IMR-90 (cell line): ENCODE measurements at regions not wholly inside any gene's neighbourhood (a gene's known extent, or its start where the extent isn't known, plus 50 kb on each side); places are given as distances from the start of the nearest gene placed in this dataset.

Source experiments
- ATAC-seq: fragments of 200-7000 bp; cut with Tn5 transposase; 2 replicates; pipeline ENCODE4 v1.9.1; 2020; ENCODE audit warnings: low read depth, mild to moderate bottlenecking, moderate library complexity
- BruUV-seq: library from RNA; stranded (reverse); fragments of 400-500 nt; replicated peaks from 2 replicates; lab custom pipeline; 2021; lab: Mats Ljungman, UMichigan
- CTCF ChIA-PET: fragments of 300-600 bp; formaldehyde crosslinking; extraction: SDS; loops from one replicate; lab custom pipeline; 2021; ENCODE audit warnings: antibody characterized with exemption; lab: Yijun Ruan, JAX
- POLR2A ChIA-PET: fragments of 300-600 bp; sonication (Branson Sonifier 250); formaldehyde crosslinking; loops from one replicate; lab custom pipeline; 2022; ENCODE audit warnings: antibody characterized with exemption; ENCODE audit not compliant: unreplicated experiment; lab: Charles Lee
- DNase-seq: peaks from one replicate; pipeline ENCODE4 v3.0.0; 2013
- H2AFZ ChIP-seq: replicated peaks from 2 replicates; pipeline ENCODE3; 2013; ENCODE audit warnings: low read length, mild to moderate bottlenecking; ENCODE audit not compliant: poor library complexity
- H2AK5ac ChIP-seq: 2 replicates; pipeline ENCODE4 v1.6.1; 2013; ENCODE audit warnings: low read depth, low read length, inconsistent platforms
- H2AK9ac ChIP-seq: replicated peaks from 2 replicates; pipeline ENCODE3; 2013; ENCODE audit warnings: mild to moderate bottlenecking, low read depth, low read length, moderate library complexity; ENCODE audit not compliant: poor library complexity
- H2BK120ac ChIP-seq: 2 replicates; pipeline ENCODE4 v1.6.1; 2013; ENCODE audit warnings: low read depth, low read length, inconsistent platforms
- H2BK15ac ChIP-seq: 3 replicates; pipeline ENCODE4 v1.6.1; 2013; ENCODE audit warnings: low read depth, low read length, inconsistent platforms
- H2BK20ac ChIP-seq: 2 replicates; pipeline ENCODE4 v1.6.1; 2013; ENCODE audit warnings: low read depth, mild to moderate bottlenecking, inconsistent platforms, low read length, moderate library complexity
- H2BK5ac ChIP-seq: 2 replicates; pipeline ENCODE4 v1.6.1; 2013; ENCODE audit warnings: mild to moderate bottlenecking, low read depth, low read length, inconsistent platforms; ENCODE audit not compliant: poor library complexity, severe bottlenecking
- H3K14ac ChIP-seq: replicated peaks from 2 replicates; pipeline ENCODE4 v1.6.1; 2013; ENCODE audit warnings: low read depth, low read length, inconsistent platforms
- H3K18ac ChIP-seq: 2 replicates; pipeline ENCODE4 v1.6.1; 2013; ENCODE audit warnings: low read depth, low read length, control low read depth
- H3K23ac ChIP-seq: 2 replicates; pipeline ENCODE4 v1.6.1; 2013; ENCODE audit warnings: low read depth, low read length, inconsistent platforms
- H3K27ac ChIP-seq: 2 replicates; pipeline ENCODE4 v1.5.1; 2013; ENCODE audit warnings: mild to moderate bottlenecking, control low read depth, low read length; ENCODE audit not compliant: insufficient read depth
- H3K27me3 ChIP-seq: 2 replicates; pipeline ENCODE4 v1.6.1; 2013; ENCODE audit warnings: low read length; ENCODE audit not compliant: control insufficient read depth, insufficient read depth
- H3K36me3 ChIP-seq: 2 replicates; pipeline ENCODE4 v1.6.1; 2013; ENCODE audit warnings: low read length, mixed read lengths; ENCODE audit not compliant: control insufficient read depth, insufficient read depth
- H3K4ac ChIP-seq: 2 replicates; pipeline ENCODE4 v1.6.1; 2013; ENCODE audit warnings: low read depth, low read length, inconsistent platforms
- H3K4me1 ChIP-seq: 2 replicates; pipeline ENCODE4 v1.6.1; 2013; ENCODE audit warnings: low read length, mixed read lengths; ENCODE audit not compliant: control insufficient read depth, insufficient read depth
- H3K4me2 ChIP-seq: 2 replicates; pipeline ENCODE4 v1.6.1; 2013; ENCODE audit warnings: low read depth, mild to moderate bottlenecking, control low read depth, low read length, moderate library complexity
- H3K4me3 ChIP-seq: 2 replicates; pipeline ENCODE4 v1.5.1; 2013; ENCODE audit warnings: low read depth, mild to moderate bottlenecking, control low read depth, low read length, moderate library complexity; ENCODE audit not compliant: insufficient read depth
- H3K56ac ChIP-seq: 2 replicates; pipeline ENCODE4 v1.6.1; 2013; ENCODE audit warnings: low read length, inconsistent platforms; ENCODE audit not compliant: insufficient read depth; ENCODE audit errors: extremely low read depth
- H3K79me1 ChIP-seq, 2 experiments: 2 replicates each; pipeline ENCODE4 v1.6.1; 2013; ENCODE audit warnings: low read length in 2 of 2, inconsistent platforms in 1 of 2, low read depth in 1 of 2
- H3K9ac ChIP-seq: 2 replicates; pipeline ENCODE4 v1.6.1; 2013; ENCODE audit warnings: low read depth, low read length, control low read depth
- H3K9me1 ChIP-seq: 2 replicates; pipeline ENCODE4 v1.6.1; 2013; ENCODE audit warnings: low read length, inconsistent platforms; ENCODE audit not compliant: insufficient read depth
- H3K9me3 ChIP-seq: 2 replicates; pipeline ENCODE4 v1.6.1; 2013; ENCODE audit warnings: low read length; ENCODE audit not compliant: control insufficient read depth, insufficient read depth
- H4K20me1 ChIP-seq: 2 replicates; pipeline ENCODE4 v1.6.1; 2013; ENCODE audit warnings: low read length, inconsistent platforms; ENCODE audit not compliant: insufficient read depth
- H4K5ac ChIP-seq: 2 replicates; pipeline ENCODE4 v1.6.1; 2013; ENCODE audit warnings: mild to moderate bottlenecking, low read depth, low read length, control low read depth
- H4K8ac ChIP-seq, 2 experiments: 2 replicates each; pipeline ENCODE4 v1.6.1; 2013; ENCODE audit warnings: low read depth in 2 of 2, low read length in 2 of 2, control low read depth in 1 of 2, inconsistent platforms in 1 of 2
- H4K91ac ChIP-seq: 2 replicates; pipeline ENCODE4 v1.6.1; 2013; ENCODE audit warnings: low read depth, low read length, inconsistent platforms; ENCODE audit not compliant: insufficient read depth
- BHLHE40 ChIP-seq: fragments of 150-350 bp; IDR thresholded peaks from 2 replicates; pipeline ENCODE4 v1.6.1; 2016; ENCODE audit warnings: mild to moderate bottlenecking, low read depth, low read length
- CEBPB ChIP-seq: IDR thresholded peaks from 2 replicates; pipeline ENCODE4 v1.6.1; 2012; ENCODE audit warnings: low read depth, low read length, improper control_type of control experiment
- CHD1 ChIP-seq: IDR thresholded peaks from 2 replicates; pipeline ENCODE4 v1.6.1; 2012; ENCODE audit warnings: low read depth, low read length, improper control_type of control experiment
- FOS ChIP-seq: fragments of 150-350 bp; IDR thresholded peaks from 2 replicates; pipeline ENCODE4 v1.6.1; 2016; ENCODE audit warnings: low read depth, low read length
- MAFK ChIP-seq: IDR thresholded peaks from 2 replicates; pipeline ENCODE4 v1.6.1; 2012; ENCODE audit warnings: low read depth, low read length, improper control_type of control experiment
- MAZ ChIP-seq: IDR thresholded peaks from 2 replicates; pipeline ENCODE4 v1.6.1; 2012; ENCODE audit warnings: low read depth, mild to moderate bottlenecking, low read length, improper control_type of control experiment, moderate library complexity, borderline replicate concordance
- MXI1 ChIP-seq: IDR thresholded peaks from 2 replicates; pipeline ENCODE4 v1.6.1; 2012; ENCODE audit warnings: low read depth, mild to moderate bottlenecking, low read length, moderate library complexity, borderline replicate concordance
- NFE2L2 ChIP-seq: fragments of 150-350 bp; IDR thresholded peaks from 2 replicates; pipeline ENCODE4 v1.6.1; 2016; ENCODE audit warnings: low read depth, mild to moderate bottlenecking, low read length
- POLR2A ChIP-seq: IDR thresholded peaks from 2 replicates; pipeline ENCODE4 v1.6.1; 2012; ENCODE audit warnings: mild to moderate bottlenecking, low read depth, low read length
- RAD21 ChIP-seq: IDR thresholded peaks from 2 replicates; pipeline ENCODE4 v1.6.1; 2012; ENCODE audit warnings: low read length, improper control_type of control experiment
- RCOR1 ChIP-seq: IDR thresholded peaks from 2 replicates; pipeline ENCODE4 v1.6.1; 2012; ENCODE audit warnings: mild to moderate bottlenecking, low read length, improper control_type of control experiment; ENCODE audit not compliant: insufficient replicate concordance
- RFX5 ChIP-seq: IDR thresholded peaks from 2 replicates; pipeline ENCODE4 v1.8.0; 2012; ENCODE audit warnings: low read depth, mild to moderate bottlenecking, low read length, moderate library complexity
- SMC3 ChIP-seq: fragments of 150-350 bp; IDR thresholded peaks from 2 replicates; pipeline ENCODE4 v1.6.1; 2016; ENCODE audit warnings: low read depth, mild to moderate bottlenecking, antibody characterized with exemption, low read length, moderate library complexity
- WGBS, 2 experiments: methylation state at CpG; one replicate each; pipeline versions ENCODE4 v1.1.5 to v1.1.7; 2013; ENCODE audit warnings: missing lambda C conversion rate in 2 of 2; ENCODE audit not compliant: insufficient read length in 1 of 2; ENCODE audit errors: extremely low coverage in 2 of 2; 5-methylcytosine and 5-hydroxymethylcytosine counted together
- dilution Hi-C: fragments of 300-500 bp; cut with HindIII; formaldehyde crosslinking; loops from one replicate; pipeline ENCODE4 v1.14.3; 2018; ENCODE audit warnings: low sequenced_read_pairs; ENCODE audit not compliant: unreplicated experiment
- in situ Hi-C: fragments of 300-500 bp; cut with MboI; formaldehyde crosslinking; loops from 3 replicates; pipeline ENCODE4 v1.14.3; 2019; ENCODE audit warnings: low sequenced_read_pairs, inconsistent platforms, mixed read lengths
- intact Hi-C: fragments of 100-400 bp; cut with micrococcal nuclease; formaldehyde crosslinking; loops from 2 replicates; pipeline ENCODE4 v1.10.0; 2022
- TF ChIP-seq, protein P1 (sequence below): conservative IDR thresholded peaks from 2 replicates; pipeline ENCODE4 v1.5.1; 2012; ENCODE audit warnings: mild to moderate bottlenecking, low read depth, low read length, improper control_type of control experiment
- TF ChIP-seq, protein P2 (sequence below): fragments of 150-350 bp; IDR thresholded peaks from 2 replicates; pipeline ENCODE4 v1.6.1; 2016; ENCODE audit warnings: low read depth, mild to moderate bottlenecking, low read length, moderate library complexity, borderline replicate concordance
- TF ChIP-seq, protein P3 (sequence below): fragments of 150-350 bp; IDR thresholded peaks from 2 replicates; pipeline ENCODE4 v1.6.1; 2017; ENCODE audit warnings: mild to moderate bottlenecking, antibody characterized with exemption, low read length, low read depth

DNA sequence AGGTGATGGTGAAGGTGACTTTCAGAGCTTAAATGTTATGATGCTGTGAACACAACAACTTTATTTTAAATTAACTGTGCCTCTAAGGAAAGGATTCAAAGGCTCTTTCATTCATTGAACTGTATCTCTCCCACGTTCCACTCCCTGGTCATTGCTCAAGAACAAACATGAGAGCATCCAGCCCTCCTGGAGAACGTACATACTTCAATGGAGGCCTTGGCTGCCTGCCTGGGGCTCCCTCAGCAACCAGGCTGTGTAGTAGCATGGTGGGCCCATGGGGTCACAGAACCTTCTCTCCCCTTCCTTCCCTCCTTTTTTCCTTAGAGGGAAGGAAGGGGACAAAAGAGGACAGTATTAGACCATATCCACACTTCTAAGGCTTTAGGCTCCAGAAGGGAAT is 234.3 kb downstream of the CDC5L start:
- no peaks in the 10 kb centered on the region for H4K20me1 ChIP-seq
- no CpG with 5 or more reads among the region's 2 CpGs for WGBS, 2 experiments
- no peaks in the 10 kb centered on the region for H3K79me1 ChIP-seq
- H2AK5ac ChIP-seq = no peak overlapping the region
- no peak overlapping the region for H2BK20ac ChIP-seq
- H3K9me3 ChIP-seq = no peaks in the 10 kb centered on the region
- H3K56ac ChIP-seq = no peak overlapping the region
- ChIA-PET POLR2A (no interaction called here), CTCF (no interaction called here)
- peaks cover 2% of the 10 kb centered on the region; the same call in 1 of the 2 replicates for H3K9me1 ChIP-seq
- H2AK9ac ChIP-seq = no peak overlapping the region
- TF ChIP-seq, protein P1, sequence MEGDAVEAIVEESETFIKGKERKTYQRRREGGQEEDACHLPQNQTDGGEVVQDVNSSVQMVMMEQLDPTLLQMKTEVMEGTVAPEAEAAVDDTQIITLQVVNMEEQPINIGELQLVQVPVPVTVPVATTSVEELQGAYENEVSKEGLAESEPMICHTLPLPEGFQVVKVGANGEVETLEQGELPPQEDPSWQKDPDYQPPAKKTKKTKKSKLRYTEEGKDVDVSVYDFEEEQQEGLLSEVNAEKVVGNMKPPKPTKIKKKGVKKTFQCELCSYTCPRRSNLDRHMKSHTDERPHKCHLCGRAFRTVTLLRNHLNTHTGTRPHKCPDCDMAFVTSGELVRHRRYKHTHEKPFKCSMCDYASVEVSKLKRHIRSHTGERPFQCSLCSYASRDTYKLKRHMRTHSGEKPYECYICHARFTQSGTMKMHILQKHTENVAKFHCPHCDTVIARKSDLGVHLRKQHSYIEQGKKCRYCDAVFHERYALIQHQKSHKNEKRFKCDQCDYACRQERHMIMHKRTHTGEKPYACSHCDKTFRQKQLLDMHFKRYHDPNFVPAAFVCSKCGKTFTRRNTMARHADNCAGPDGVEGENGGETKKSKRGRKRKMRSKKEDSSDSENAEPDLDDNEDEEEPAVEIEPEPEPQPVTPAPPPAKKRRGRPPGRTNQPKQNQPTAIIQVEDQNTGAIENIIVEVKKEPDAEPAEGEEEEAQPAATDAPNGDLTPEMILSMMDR = no peak
- TF ChIP-seq, protein P2, sequence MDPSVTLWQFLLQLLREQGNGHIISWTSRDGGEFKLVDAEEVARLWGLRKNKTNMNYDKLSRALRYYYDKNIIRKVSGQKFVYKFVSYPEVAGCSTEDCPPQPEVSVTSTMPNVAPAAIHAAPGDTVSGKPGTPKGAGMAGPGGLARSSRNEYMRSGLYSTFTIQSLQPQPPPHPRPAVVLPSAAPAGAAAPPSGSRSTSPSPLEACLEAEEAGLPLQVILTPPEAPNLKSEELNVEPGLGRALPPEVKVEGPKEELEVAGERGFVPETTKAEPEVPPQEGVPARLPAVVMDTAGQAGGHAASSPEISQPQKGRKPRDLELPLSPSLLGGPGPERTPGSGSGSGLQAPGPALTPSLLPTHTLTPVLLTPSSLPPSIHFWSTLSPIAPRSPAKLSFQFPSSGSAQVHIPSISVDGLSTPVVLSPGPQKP = no peak
- TF ChIP-seq RCOR1 = no peak
- TF ChIP-seq RAD21 = no peak
- TF ChIP-seq MXI1 = no peak
- TF ChIP-seq POLR2A = no peak
- TF ChIP-seq NFE2L2 = no peak
- no peak for TF ChIP-seq SMC3
- TF ChIP-seq, protein P3, sequence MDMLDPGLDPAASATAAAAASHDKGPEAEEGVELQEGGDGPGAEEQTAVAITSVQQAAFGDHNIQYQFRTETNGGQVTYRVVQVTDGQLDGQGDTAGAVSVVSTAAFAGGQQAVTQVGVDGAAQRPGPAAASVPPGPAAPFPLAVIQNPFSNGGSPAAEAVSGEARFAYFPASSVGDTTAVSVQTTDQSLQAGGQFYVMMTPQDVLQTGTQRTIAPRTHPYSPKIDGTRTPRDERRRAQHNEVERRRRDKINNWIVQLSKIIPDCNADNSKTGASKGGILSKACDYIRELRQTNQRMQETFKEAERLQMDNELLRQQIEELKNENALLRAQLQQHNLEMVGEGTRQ = no peak
- TF ChIP-seq RFX5 = no peak
- no peak for TF ChIP-seq MAFK
- no peak for TF ChIP-seq MAZ
- no peak for TF ChIP-seq CEBPB
- no peak for TF ChIP-seq CHD1
- no peak for TF ChIP-seq FOS
- no peak for TF ChIP-seq BHLHE40
- dilution Hi-C loops (no loop called here), intact Hi-C loops (no loop called here), in situ Hi-C loops (no loop called here)
- H3K14ac ChIP-seq = no peak overlapping the region
- no peak overlapping the region for H3K4me2 ChIP-seq
- no peaks in the 10 kb centered on the region for H3K4me1 ChIP-seq
- no peak overlapping the region for H4K8ac ChIP-seq
- H2BK5ac ChIP-seq = no peak overlapping the region
- H3K27me3 ChIP-seq = peaks cover 47% of the 10 kb centered on the region
- H3K23ac ChIP-seq = no peak overlapping the region
- H3K36me3 ChIP-seq = no peaks in the 10 kb centered on the region
- no peak for ATAC-seq
- DNase-seq = no peak
- no peak overlapping the region for H3K9ac ChIP-seq
- no peak overlapping the region for H4K91ac ChIP-seq
- H3K18ac ChIP-seq = no peak overlapping the region
- no peak overlapping the region for H3K4ac ChIP-seq
- H3K27ac ChIP-seq = no peak overlapping the region
- H4K5ac ChIP-seq = no peak overlapping the region
- H3K4me3 ChIP-seq = no peak overlapping the region
- no peak overlapping the region for H2AFZ ChIP-seq
- BruUV-seq = no TSS peak
- H2BK120ac ChIP-seq = no peak overlapping the region
- no peak overlapping the region for H2BK15ac ChIP-seq
